PC-9 (cell line): ENCODE measurements at regions not wholly inside any gene's neighbourhood (a gene's known extent, or its start where the extent isn't known, plus 50 kb on each side); places are given as distances from the start of the nearest gene placed in this dataset.

Source experiments
- BruUV-seq: library from RNA; stranded (reverse); fragments of 400-500 nt; replicated peaks from 2 replicates; lab custom pipeline; 2021; lab: Mats Ljungman, UMichigan
- CTCF ChIA-PET: fragments of 300-600 bp; sonication (Branson Sonifier 250); formaldehyde crosslinking; loops from one replicate; lab custom pipeline; 2022; ENCODE audit warnings: antibody characterized with exemption; lab: Charles Lee
- POLR2A ChIA-PET: fragments of 300-600 bp; sonication (Branson Sonifier 250); formaldehyde crosslinking; loops from one replicate; lab custom pipeline; 2022; ENCODE audit warnings: antibody characterized with exemption; ENCODE audit not compliant: unreplicated experiment; lab: Charles Lee
- DNase-seq, 2 experiments: peaks; one replicate each; pipeline versions ENCODE4 v3.0.0 to v3.0.0-alpha.2; 2015 to 2022; ENCODE audit warnings: mixed read lengths in 1 of 2
- H2AFZ ChIP-seq: fragments of 200-600 bp; sonication (generic); 2 replicates; pipeline ENCODE4 v1.8.1; 2017; ENCODE audit warnings: antibody characterized with exemption
- H3F3A ChIP-seq: fragments of 200-600 bp; sonication (generic); 2 replicates; pipeline ENCODE4 v1.8.1; 2017; ENCODE audit warnings: antibody characterized with exemption, mild to moderate bottlenecking, low read depth; ENCODE audit not compliant: insufficient read depth
- H3K27ac ChIP-seq: fragments of 200-600 bp; sonication (generic); 2 replicates; pipeline ENCODE4 v1.6.1; 2016; ENCODE audit warnings: mixed run types
- H3K27me3 ChIP-seq: fragments of 200-600 bp; sonication (generic); 2 replicates; pipeline ENCODE4 v1.6.1; 2016; ENCODE audit warnings: low read depth, mixed run types; ENCODE audit not compliant: insufficient read depth
- H3K36me3 ChIP-seq: fragments of 200-600 bp; sonication (generic); 2 replicates; pipeline ENCODE4 v1.6.1; 2016; ENCODE audit warnings: low read depth, mixed run types
- H3K4me1 ChIP-seq: fragments of 200-600 bp; sonication (generic); replicated peaks from 2 replicates; pipeline ENCODE4 v1.6.1; 2016; ENCODE audit warnings: mixed run types; ENCODE audit not compliant: insufficient read depth
- H3K4me2 ChIP-seq: fragments of 200-600 bp; sonication (generic); 2 replicates; pipeline ENCODE4 v1.6.1; 2017; ENCODE audit warnings: mixed run types
- H3K4me3 ChIP-seq: fragments of 200-600 bp; sonication (generic); 2 replicates; pipeline ENCODE4 v1.6.1; 2016; ENCODE audit warnings: mixed run types
- H3K79me2 ChIP-seq: fragments of 200-600 bp; sonication (generic); 2 replicates; pipeline ENCODE4 v1.6.1; 2017; ENCODE audit warnings: low read depth, mixed run types
- H3K9me2 ChIP-seq: fragments of 200-600 bp; sonication (generic); 2 replicates; pipeline ENCODE4 v1.8.1; 2017; ENCODE audit warnings: mild to moderate bottlenecking; ENCODE audit not compliant: insufficient read depth
- H3K9me3 ChIP-seq: fragments of 200-600 bp; sonication (generic); 2 replicates; pipeline ENCODE4 v1.8.1; 2016; ENCODE audit warnings: low read depth; ENCODE audit not compliant: insufficient read depth
- H4K20me1 ChIP-seq: fragments of 200-600 bp; sonication (generic); 2 replicates; pipeline ENCODE4 v1.8.1; 2017; ENCODE audit not compliant: insufficient read depth
- EZH2 ChIP-seq: fragments of 200-600 bp; sonication (generic); IDR thresholded peaks from 2 replicates; pipeline ENCODE4 v1.8.0; 2017; ENCODE audit warnings: antibody characterized with exemption, low read depth
- intact Hi-C: fragments of 100-400 bp; cut with micrococcal nuclease; formaldehyde crosslinking; loops from one replicate; pipeline ENCODE4 v1.10.0; 2022; ENCODE audit not compliant: unreplicated experiment
- TF ChIP-seq, protein P1 (sequence below): fragments of 200-600 bp; sonication (generic); conservative IDR thresholded peaks from 2 replicates; pipeline ENCODE4 v1.6.1; 2017; ENCODE audit warnings: mixed run types, antibody characterized with exemption, mild to moderate bottlenecking, moderate library complexity

DNA sequence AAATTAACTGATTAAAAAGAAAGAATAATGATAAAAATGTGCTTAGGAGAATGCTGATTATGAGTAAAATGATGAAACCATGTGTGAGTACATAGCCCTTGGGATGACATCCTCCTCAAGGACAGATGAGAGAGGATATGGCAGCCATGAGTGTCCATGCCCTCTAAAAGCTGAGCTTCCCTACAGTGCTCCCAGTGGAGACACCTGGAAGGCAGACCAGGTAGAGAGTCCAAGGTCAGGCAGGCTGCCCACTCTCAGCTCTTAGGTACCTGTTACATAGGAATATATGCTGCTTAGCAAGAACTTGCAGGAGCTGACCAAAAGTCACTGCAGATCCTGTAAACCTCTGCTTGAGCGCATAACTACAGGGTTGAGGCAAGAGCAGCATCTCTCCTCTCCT is 169.7 kb upstream of the TMEM229A start:
- Histone ChIP-seq H3K27me3 (no peaks in the 10 kb centered on the region), H4K20me1 (no peaks in the 10 kb centered on the region), H3K36me3 (no peaks in the 10 kb centered on the region), H3K4me1 (no peaks in the 10 kb centered on the region), H3K27ac (no peak overlapping the region), H3F3A (no peaks in the 10 kb centered on the region), H2AFZ (no peak overlapping the region), H3K9me3 (no peaks in the 10 kb centered on the region), H3K79me2 (no peaks in the 10 kb centered on the region), H3K4me2 (no peak overlapping the region), H3K9me2 (no peaks in the 10 kb centered on the region; the same call in 1 of the 2 replicates), H3K4me3 (no peak overlapping the region)
- intact Hi-C loops, result no loop called here
- ChIA-PET CTCF (no interaction called here), POLR2A (no interaction called here)
- DNase-seq, result no peak
- TF ChIP-seq, protein P1, sequence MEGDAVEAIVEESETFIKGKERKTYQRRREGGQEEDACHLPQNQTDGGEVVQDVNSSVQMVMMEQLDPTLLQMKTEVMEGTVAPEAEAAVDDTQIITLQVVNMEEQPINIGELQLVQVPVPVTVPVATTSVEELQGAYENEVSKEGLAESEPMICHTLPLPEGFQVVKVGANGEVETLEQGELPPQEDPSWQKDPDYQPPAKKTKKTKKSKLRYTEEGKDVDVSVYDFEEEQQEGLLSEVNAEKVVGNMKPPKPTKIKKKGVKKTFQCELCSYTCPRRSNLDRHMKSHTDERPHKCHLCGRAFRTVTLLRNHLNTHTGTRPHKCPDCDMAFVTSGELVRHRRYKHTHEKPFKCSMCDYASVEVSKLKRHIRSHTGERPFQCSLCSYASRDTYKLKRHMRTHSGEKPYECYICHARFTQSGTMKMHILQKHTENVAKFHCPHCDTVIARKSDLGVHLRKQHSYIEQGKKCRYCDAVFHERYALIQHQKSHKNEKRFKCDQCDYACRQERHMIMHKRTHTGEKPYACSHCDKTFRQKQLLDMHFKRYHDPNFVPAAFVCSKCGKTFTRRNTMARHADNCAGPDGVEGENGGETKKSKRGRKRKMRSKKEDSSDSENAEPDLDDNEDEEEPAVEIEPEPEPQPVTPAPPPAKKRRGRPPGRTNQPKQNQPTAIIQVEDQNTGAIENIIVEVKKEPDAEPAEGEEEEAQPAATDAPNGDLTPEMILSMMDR, result no peak
- TF ChIP-seq EZH2, result no peak
- BruUV-seq, result no TSS peak

DNA sequence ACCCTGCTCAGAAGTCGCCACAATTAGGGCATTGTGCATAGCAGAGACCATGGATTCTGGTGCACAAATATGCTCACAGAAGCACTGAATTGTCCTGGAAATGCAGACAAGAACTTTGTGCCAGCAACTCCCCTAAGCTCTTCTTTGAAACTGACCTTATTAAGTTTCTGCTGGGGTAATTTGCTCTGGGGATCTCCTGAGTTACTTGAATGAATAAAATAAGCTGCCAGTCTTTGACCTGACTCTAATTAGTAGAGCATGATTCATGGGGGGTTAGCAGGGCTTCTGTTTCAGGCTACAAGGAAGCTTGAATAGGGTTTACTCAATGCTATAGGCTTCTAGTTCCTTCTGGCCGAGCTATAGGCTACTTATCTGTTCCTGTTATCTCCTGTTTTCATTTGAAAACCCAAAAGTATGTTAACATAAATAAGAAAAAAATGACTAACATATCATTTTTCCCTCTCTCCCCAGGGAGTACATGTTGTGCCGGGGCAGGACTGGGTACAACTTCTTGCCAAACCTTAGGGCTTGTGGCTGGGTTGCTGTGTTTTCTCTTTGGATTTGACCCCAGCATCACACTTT is 169.0 kb upstream of the TMEM229A start:
- intact Hi-C loops, result no loop called here
- Histone ChIP-seq H3K36me3 (no peaks in the 10 kb centered on the region), H3K4me2 (no peak overlapping the region), H3K27me3 (no peaks in the 10 kb centered on the region), H3K27ac (no peak overlapping the region), H3K4me3 (no peak overlapping the region), H3K79me2 (no peaks in the 10 kb centered on the region), H3F3A (no peaks in the 10 kb centered on the region), H2AFZ (no peak overlapping the region), H3K4me1 (no peaks in the 10 kb centered on the region), H4K20me1 (no peaks in the 10 kb centered on the region), H3K9me3 (no peaks in the 10 kb centered on the region), H3K9me2 (no peaks in the 10 kb centered on the region; the same call in 1 of the 2 replicates)
- BruUV-seq, result no TSS peak
- CTCF ChIA-PET, result no interaction called here
- POLR2A ChIA-PET, result no interaction called here
- DNase-seq, result no peak
- TF ChIP-seq, protein P1, result no peak
- TF ChIP-seq EZH2, result no peak

DNA sequence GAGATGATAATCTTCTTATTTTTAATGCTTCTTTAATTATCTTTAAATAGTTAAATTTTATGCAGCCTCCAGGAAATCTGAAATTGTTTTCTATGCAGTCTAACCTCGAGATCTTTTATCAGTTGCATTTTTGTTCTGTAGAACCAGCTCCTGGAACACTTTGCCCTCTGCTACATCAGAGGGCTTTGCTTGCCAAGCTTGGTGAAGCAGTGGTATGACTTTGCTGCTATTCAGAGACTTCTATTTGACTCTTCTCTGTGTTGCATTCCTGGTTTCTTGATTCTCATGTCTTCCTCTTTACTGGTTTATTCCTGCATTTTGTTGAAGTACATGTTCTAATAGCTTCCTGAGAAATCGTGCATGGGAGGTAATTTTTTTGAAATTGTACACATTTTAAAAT is 163.7 kb upstream of the TMEM229A start:
- Histone ChIP-seq H3K36me3 (no peaks in the 10 kb centered on the region), H3K9me3 (no peaks in the 10 kb centered on the region), H2AFZ (no peak overlapping the region), H3K4me2 (no peak overlapping the region), H3K27me3 (no peaks in the 10 kb centered on the region), H4K20me1 (no peaks in the 10 kb centered on the region), H3K27ac (no peak overlapping the region), H3F3A (no peaks in the 10 kb centered on the region), H3K79me2 (no peaks in the 10 kb centered on the region), H3K9me2 (no peaks in the 10 kb centered on the region; the same call in 1 of the 2 replicates), H3K4me3 (no peak overlapping the region), H3K4me1 (no peaks in the 10 kb centered on the region)
- BruUV-seq, result no TSS peak
- intact Hi-C loops, result no loop called here
- TF ChIP-seq, protein P1, result no peak
- no peak for TF ChIP-seq EZH2
- no peak for DNase-seq
- ChIA-PET POLR2A (no interaction called here), CTCF (no interaction called here)
